SKM-1 treated with dmso at 0.1 percent for 144 hours (cell line): ENCODE measurements at regions not wholly inside any gene's neighbourhood (a gene's known extent, or its start where the extent isn't known, plus 50 kb on each side); places are given as distances from the start of the nearest gene placed in this dataset.
"Not testable (repeated sequence)": the region's sequence is repeated elsewhere in the genome, so short reads cannot be mapped to it uniquely, and the experiment has no call there.

Source experiments
- DNase-seq: peaks from one replicate; lab custom pipeline; 2025; ENCODE audit not compliant: unreplicated experiment; lab: John Stamatoyannopoulos, UW

GRCh38 chrX:144188489-144188888, 304.6 kb downstream of the UBE2NL start:
- not testable (repeated sequence) for DNase-seq

GRCh38 chrX:144197057-144197456, 313.2 kb downstream of the UBE2NL start:
- DNase-seq, result not testable (repeated sequence)

- DNase-seq, result not testable (repeated sequence)
Measured at GRCh38 chrX:144202726-144203125, 318.9 kb downstream of the UBE2NL start.

GRCh38 chrX:144208360-144209024, 324.6 kb downstream of the UBE2NL start:
- DNase-seq, result not testable (repeated sequence)

- no peak for DNase-seq
Measured at GRCh38 chrX:144214651-144215050, 330.8 kb downstream of the UBE2NL start.

GRCh38 chrX:144219035-144219434, 335.2 kb downstream of the UBE2NL start:
- DNase-seq, result peak; percentile 8

GRCh38 chrX:144231116-144231785, 347.4 kb downstream of the UBE2NL start:
- not testable (repeated sequence) for DNase-seq

- DNase-seq, result no peak
Measured at GRCh38 chrX:144253356-144253755, 369.5 kb downstream of the UBE2NL start.

- DNase-seq, result no peak
Measured at GRCh38 chrX:144259054-144259453, 375.2 kb downstream of the UBE2NL start.

GRCh38 chrX:144265641-144266040, 381.8 kb downstream of the UBE2NL start:
- no peak for DNase-seq

- no peak for DNase-seq
Measured at GRCh38 chrX:144275367-144275766, 391.5 kb downstream of the UBE2NL start.

GRCh38 chrX:144275843-144276242, 392.0 kb downstream of the UBE2NL start:
- DNase-seq, result no peak

GRCh38 chrX:144293229-144293628, 409.4 kb downstream of the UBE2NL start:
- no peak for DNase-seq

- DNase-seq, result no peak
Measured at GRCh38 chrX:144295921-144296320, 412.1 kb downstream of the UBE2NL start.

- DNase-seq, result no peak
Measured at GRCh38 chrX:144297221-144297620, 413.4 kb downstream of the UBE2NL start.

- no peak for DNase-seq
Measured at GRCh38 chrX:144327495-144327894, 443.6 kb downstream of the UBE2NL start.

GRCh38 chrX:144333429-144333828, 449.6 kb downstream of the UBE2NL start:
- no peak for DNase-seq

GRCh38 chrX:144334577-144334976, 450.7 kb downstream of the UBE2NL start:
- no peak for DNase-seq

GRCh38 chrX:144335402-144335801, 451.5 kb downstream of the UBE2NL start:
- no peak for DNase-seq

GRCh38 chrX:144379156-144379555, 495.3 kb downstream of the UBE2NL start:
- no peak for DNase-seq

GRCh38 chrX:144388738-144389137, 504.9 kb downstream of the UBE2NL start:
- no peak for DNase-seq
